ENCODE measurements at regions not wholly inside any gene's neighbourhood (a gene's known extent, or its start where the extent isn't known, plus 50 kb on each side); places are given as distances from the start of the nearest gene placed in this dataset.
"Not testable (repeated sequence)": the region's sequence is repeated elsewhere in the genome, so short reads cannot be mapped to it uniquely, and the experiment has no call there.

DNA sequence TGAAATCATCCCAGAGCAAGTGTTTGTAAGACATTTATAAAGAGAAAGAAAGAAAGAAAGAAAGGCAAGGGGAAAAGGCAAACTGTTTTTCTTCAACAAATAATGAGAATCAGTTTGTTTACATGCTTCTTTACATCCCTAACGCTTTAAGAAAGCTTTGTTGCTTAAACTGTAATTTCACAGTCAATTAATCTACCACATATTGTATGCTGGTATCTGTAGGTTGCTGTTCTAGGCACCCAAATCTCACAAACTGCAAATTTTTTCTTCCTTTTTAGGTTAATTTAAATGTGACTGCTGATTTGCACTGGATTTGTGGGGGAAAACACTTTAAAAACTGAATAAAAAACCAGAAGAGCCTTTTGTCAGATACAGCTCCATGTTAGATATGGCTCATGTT is 384.2 kb downstream of the ATP23 start:
- no peaks in the 10 kb centered on the region for H3K36me3 Mint-ChIP-seq (ENCODE audit: insufficient read depth)
- no peaks in the 10 kb centered on the region for H3K9me3 Mint-ChIP-seq
- DNase-seq (no peak), ATAC-seq (no peak)
- no peak overlapping the region for H3K4me3 Mint-ChIP-seq
- H3K27me3 Mint-ChIP-seq (ENCODE audit: low read depth), result no peaks in the 10 kb centered on the region
- no peaks in the 10 kb centered on the region for H3K4me1 Mint-ChIP-seq (ENCODE audit: low read depth)

DNA sequence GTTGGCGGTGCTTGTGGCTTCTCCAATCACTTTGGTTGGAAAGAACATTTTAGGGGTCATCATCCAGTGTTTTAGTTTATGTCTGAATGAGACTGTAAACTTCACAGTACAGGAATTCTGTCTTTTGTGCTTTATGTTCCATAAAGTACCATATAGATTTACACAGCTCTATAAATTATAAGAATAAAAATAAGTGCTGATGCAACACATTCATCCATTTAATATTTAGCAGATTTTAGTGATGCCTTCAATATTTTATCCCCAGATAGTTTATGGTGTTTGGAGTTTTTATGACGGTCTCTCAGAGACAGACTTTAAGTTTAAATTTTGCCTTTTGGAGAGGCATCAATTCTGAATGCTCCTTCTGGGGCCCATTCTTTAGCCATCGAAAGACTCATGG is 385.2 kb downstream of the ATP23 start:
- H3K27me3 Mint-ChIP-seq (ENCODE audit: low read depth), result no peaks in the 10 kb centered on the region
- no peak for ATAC-seq

DNA sequence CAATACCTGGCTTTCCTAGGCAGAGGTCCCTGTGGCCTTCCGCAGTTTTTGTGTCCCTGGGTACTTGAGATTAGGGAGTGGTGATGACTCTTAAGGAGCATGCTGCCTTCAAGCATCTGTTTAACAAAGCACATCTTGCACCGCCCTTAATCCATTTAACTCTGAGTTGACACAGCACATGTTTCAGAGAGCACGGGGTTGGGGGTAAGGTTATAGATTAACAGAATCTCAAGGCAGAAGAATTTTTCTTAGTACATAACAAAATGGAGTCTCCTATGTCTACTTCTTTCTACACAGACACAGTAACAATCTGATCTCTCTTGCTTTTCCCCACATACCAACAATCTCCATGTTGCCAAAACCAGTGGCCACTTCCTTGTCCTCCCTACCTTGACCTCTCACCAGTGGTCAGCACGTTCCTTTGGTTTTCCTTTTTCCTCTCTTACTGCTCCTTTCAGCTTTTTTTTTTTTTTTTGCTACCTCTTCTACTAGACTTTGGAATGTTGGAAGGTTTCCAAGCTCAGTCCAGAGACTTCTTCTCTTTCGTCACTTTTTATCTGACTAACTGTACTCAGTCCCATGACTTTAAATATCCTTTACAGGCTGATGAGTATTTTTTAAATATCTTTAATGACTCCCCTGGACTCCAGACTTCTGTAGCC is 395.3 kb downstream of the ATP23 start:
- ATAC-seq; H3K4me1 Mint-ChIP-seq (ENCODE audit: low read depth); H3K36me3 Mint-ChIP-seq (ENCODE audit: insufficient read depth); H3K9me3 Mint-ChIP-seq; DNase-seq; H3K4me3 Mint-ChIP-seq: not testable (repeated sequence)
- peaks cover 10% of the 10 kb centered on the region for H3K27me3 Mint-ChIP-seq (ENCODE audit: low read depth)

More for the DNA sequence above, 385.2 kb downstream of the ATP23 start:
- H3K36me3 Mint-ChIP-seq (ENCODE audit: insufficient read depth), result no peaks in the 10 kb centered on the region
- H3K4me3 Mint-ChIP-seq, result no peak overlapping the region
- no peaks in the 10 kb centered on the region for H3K4me1 Mint-ChIP-seq (ENCODE audit: low read depth)
- no peak for DNase-seq
- H3K9me3 Mint-ChIP-seq, result no peaks in the 10 kb centered on the region

DNA sequence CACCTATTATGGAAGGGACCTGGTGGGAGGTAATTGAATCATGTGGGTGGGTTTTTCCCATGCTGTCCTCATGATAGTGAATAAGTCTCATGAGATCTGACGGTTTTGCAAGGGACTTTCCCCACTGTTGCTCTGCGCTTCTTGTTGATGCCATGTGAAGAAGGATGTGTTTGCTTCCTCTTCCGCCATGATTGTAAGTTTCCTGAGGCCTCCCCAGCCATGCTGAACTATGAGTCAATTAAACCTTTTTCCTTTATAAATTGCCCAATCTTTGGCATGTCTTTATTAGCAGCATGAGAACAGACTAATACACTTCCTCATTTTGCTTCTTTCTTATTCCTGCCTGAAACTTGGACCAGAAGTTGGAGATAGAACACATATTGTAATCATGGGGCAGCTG is 396.2 kb downstream of the ATP23 start:
- not testable (repeated sequence) for ATAC-seq; H3K4me1 Mint-ChIP-seq (ENCODE audit: low read depth); H3K9me3 Mint-ChIP-seq; H3K4me3 Mint-ChIP-seq; H3K36me3 Mint-ChIP-seq (ENCODE audit: insufficient read depth); DNase-seq
- peaks cover 13% of the 10 kb centered on the region for H3K27me3 Mint-ChIP-seq (ENCODE audit: low read depth)

DNA sequence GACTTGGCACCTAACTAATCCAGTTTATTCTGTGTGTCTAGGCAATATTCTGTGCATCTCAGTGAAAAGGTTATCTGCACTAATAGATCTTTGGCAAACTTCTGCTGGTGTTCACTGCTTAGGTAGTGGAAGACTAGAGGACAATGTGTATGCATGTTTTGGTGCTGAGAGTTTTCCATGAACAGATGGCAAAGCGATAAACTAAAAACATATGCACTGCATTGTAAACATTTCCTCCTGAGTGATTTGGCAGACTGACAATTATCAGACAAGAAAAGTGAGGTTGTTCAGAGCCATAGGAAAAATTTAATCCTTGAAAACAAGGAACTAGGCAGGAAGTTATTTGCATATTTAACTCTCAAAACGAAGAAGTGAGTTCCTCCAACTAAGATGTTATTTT is 400.4 kb downstream of the ATP23 start:
- Mint-ChIP-seq H3K4me3 (no peak overlapping the region), H3K4me1 (ENCODE audit: low read depth) (no peaks in the 10 kb centered on the region), H3K9me3 (no peaks in the 10 kb centered on the region), H3K27me3 (ENCODE audit: low read depth) (peaks cover 31% of the 10 kb centered on the region), H3K36me3 (ENCODE audit: insufficient read depth) (no peaks in the 10 kb centered on the region)
- DNase-seq (no peak), ATAC-seq (no peak)

DNA sequence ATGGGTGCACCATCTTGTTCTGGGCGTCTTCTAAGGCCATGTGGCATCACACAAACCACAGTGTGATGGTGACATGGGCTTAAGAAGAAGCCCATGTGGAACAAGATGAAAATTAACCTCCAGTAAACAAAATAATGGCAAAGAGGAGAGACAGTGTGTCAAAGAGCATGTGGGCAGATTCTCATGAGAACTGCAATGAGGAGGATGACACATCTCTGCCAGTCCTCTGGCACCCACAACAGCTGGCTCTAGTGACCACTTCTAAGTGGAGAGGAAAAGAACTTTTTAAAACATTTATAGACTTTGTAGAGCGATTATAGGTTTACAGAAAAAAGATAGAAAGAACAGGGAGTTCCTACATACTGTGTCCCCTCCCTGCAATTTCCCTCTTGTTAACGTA is 401.4 kb downstream of the ATP23 start:
- no peaks in the 10 kb centered on the region for H3K4me1 Mint-ChIP-seq (ENCODE audit: low read depth)
- no peak overlapping the region for H3K4me3 Mint-ChIP-seq
- ATAC-seq (no peak), DNase-seq (no peak)
- no peaks in the 10 kb centered on the region for H3K36me3 Mint-ChIP-seq (ENCODE audit: insufficient read depth)
- no peaks in the 10 kb centered on the region for H3K9me3 Mint-ChIP-seq
- H3K27me3 Mint-ChIP-seq (ENCODE audit: low read depth), result peaks cover 31% of the 10 kb centered on the region

DNA sequence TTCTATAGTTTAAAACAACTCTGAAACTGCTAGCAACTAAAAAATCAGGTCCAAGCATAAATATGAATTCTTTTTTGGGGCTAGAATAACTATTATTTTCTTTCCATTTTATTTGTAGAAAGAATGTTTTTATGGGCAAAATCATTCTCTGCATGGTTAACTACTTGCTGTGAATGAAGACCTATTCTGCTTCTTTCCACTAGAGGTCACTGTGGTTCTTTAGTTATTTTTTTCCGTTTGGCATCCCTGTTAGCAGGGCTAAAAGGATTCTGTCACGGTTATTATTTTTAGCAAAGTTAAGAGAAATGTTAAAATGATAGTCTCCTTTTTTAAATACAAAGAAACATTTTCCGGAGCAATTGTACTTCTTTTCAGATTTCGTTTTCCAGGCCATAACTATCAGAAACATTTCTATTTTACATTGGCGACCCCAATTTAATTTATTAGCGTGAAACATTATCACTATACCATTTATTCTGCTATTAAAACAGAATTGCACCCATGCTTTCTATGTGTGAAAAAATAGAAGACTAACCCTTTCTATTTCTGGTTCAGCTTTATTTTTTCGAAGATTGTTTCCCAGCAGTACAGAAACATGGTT is 404.8 kb downstream of the ATP23 start:
- peaks cover 23% of the 10 kb centered on the region for H3K27me3 Mint-ChIP-seq (ENCODE audit: low read depth)
- H3K4me3 Mint-ChIP-seq, result no peak overlapping the region
- DNase-seq, result no peak
- peaks cover 5% of the 10 kb centered on the region for H3K9me3 Mint-ChIP-seq
- no peaks in the 10 kb centered on the region for H3K36me3 Mint-ChIP-seq (ENCODE audit: insufficient read depth)
- no peak for ATAC-seq
- H3K4me1 Mint-ChIP-seq (ENCODE audit: low read depth), result no peaks in the 10 kb centered on the region

DNA sequence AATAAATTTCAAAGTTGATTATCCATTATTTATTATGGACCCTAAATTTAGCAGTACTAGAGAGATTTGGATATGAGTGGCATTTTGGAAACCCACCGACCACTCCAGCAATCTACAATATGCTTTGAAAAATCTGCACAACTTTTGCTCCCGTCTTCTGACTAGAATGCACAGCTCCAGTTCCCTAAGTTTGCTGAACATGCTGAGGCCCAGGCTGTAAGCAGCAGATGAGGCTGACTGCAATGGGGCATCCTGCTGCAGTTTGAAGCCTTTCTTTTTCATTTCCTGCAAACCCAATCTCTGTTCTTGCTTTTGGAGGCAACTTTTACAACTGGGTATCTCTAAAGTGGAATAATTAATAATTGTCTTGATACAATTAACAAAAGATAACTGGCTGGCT is 405.8 kb downstream of the ATP23 start:
- DNase-seq, result no peak
- no peak for ATAC-seq
- Mint-ChIP-seq H3K9me3 (peaks cover 5% of the 10 kb centered on the region), H3K36me3 (ENCODE audit: insufficient read depth) (no peaks in the 10 kb centered on the region), H3K4me1 (ENCODE audit: low read depth) (no peaks in the 10 kb centered on the region), H3K27me3 (ENCODE audit: low read depth) (peaks cover 19% of the 10 kb centered on the region), H3K4me3 (no peak overlapping the region)

DNA sequence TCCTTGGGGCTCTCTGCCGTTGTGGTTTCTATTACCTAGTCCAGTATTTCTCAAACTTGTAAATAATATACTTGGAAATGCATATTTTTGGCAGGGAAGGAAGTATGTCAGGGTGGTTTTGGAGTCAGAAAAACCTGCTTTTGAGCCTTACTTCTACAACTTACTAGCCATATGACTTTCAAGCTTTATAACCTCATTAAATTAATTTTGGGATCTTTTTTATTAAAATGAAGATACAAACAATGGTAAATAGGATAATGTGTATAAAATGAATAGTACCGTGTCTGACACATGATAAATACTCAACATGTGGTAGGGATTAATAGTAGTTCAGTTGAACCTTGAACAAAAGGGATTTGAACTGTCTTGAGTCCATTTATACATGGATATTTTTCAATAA is 406.3 kb downstream of the ATP23 start:
- DNase-seq, result no peak
- Mint-ChIP-seq H3K4me1 (ENCODE audit: low read depth) (no peaks in the 10 kb centered on the region), H3K9me3 (peaks cover 5% of the 10 kb centered on the region), H3K4me3 (no peak overlapping the region), H3K27me3 (ENCODE audit: low read depth) (peaks cover 17% of the 10 kb centered on the region), H3K36me3 (ENCODE audit: insufficient read depth) (no peaks in the 10 kb centered on the region)
- no peak for ATAC-seq

DNA sequence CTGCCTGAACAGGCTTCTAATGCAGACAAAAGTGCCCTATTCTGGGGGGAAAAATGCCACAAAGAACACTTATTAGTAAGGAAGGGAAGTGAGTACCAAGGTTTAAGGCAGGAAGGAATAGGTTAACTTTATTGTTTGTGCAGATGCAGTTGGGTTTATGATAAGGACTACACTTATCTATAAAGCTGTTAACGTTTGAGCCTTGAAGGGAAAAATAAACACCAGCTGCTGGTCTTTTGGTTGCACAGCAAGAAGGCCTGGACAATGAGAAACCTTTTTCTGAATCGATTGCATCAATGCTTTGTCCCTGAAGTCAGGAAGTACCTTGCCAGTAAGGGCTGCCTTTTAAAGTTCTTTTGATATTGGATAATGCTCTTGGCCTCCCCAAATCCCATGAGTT is 407.8 kb downstream of the ATP23 start:
- Mint-ChIP-seq H3K4me1 (ENCODE audit: low read depth) (no peaks in the 10 kb centered on the region), H3K36me3 (ENCODE audit: insufficient read depth) (no peaks in the 10 kb centered on the region), H3K27me3 (ENCODE audit: low read depth) (peaks cover 13% of the 10 kb centered on the region), H3K4me3 (no peak overlapping the region), H3K9me3 (peaks cover 5% of the 10 kb centered on the region)
- no peak for ATAC-seq
- no peak for DNase-seq

DNA sequence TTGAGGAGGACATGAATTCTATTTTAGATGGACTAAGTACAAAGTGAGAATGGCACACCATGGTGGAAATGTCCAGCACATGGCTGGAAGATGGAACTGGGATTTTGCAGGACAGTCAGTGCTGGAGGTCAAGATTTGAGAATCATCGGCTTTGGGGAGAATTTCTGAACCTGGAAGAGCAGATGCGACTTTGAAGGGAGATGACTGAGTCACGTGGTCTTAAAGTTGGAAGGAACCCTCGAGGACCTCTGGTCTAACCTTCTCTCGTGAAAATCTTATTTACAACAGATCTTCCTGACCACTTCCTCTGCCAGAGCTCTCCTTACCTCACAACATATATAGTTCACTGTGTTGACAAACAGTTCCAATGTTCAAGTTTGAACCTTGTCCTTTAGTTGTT is 415.4 kb downstream of the ATP23 start:
- Mint-ChIP-seq H3K27me3 (ENCODE audit: low read depth) (peaks cover 9% of the 10 kb centered on the region), H3K4me1 (ENCODE audit: low read depth) (no peaks in the 10 kb centered on the region), H3K4me3 (no peak overlapping the region), H3K9me3 (no peaks in the 10 kb centered on the region), H3K36me3 (ENCODE audit: insufficient read depth) (no peaks in the 10 kb centered on the region)
- DNase-seq (no peak), ATAC-seq (no peak)

DNA sequence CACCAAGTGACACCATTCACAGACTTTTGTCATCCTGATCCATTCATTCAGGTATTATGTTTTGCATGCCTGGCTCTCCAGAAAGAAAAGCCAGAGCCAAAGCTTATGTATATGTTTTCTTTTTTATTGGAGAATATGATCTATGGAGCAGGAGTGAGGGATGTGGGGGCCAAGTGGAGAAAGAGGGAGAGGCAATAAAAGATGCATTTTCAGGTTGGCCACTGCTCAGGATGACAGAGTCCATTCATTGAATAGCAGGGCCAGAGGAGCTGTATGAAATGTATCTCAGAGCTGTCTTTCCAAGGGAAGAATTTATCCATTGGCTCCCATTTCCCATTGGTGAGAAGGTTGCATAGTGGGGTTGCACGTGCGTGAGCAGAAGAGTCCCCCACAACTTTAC is 416.1 kb downstream of the ATP23 start:
- Mint-ChIP-seq H3K27me3 (ENCODE audit: low read depth) (peaks cover 9% of the 10 kb centered on the region), H3K36me3 (ENCODE audit: insufficient read depth) (no peaks in the 10 kb centered on the region), H3K4me3 (no peak overlapping the region), H3K9me3 (no peaks in the 10 kb centered on the region), H3K4me1 (ENCODE audit: low read depth) (no peaks in the 10 kb centered on the region)
- ATAC-seq (no peak), DNase-seq (no peak)

DNA sequence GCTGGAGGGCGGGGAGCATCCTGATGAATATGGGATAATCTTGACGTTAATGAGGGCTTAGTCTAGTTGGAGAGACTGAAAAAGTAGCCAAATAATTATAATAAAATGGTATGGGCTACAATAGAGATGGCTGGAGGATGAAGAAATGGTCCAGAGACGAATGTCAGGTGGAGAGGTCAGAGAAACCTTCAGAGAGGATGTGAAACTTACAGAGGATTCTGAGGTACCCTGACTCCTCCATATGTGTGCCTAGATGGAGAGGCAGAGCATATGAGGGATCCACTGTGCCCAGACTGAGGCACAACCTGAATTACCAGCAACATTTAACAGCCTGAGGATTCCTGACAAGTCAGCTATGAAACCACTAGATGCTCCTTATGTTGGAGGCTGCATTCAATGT is 417.0 kb downstream of the ATP23 start:
- DNase-seq (no peak), ATAC-seq (no peak)
- Mint-ChIP-seq H3K9me3 (no peaks in the 10 kb centered on the region), H3K27me3 (ENCODE audit: low read depth) (peaks cover 8% of the 10 kb centered on the region), H3K36me3 (ENCODE audit: insufficient read depth) (no peaks in the 10 kb centered on the region), H3K4me3 (no peak overlapping the region), H3K4me1 (ENCODE audit: low read depth) (no peaks in the 10 kb centered on the region)

DNA sequence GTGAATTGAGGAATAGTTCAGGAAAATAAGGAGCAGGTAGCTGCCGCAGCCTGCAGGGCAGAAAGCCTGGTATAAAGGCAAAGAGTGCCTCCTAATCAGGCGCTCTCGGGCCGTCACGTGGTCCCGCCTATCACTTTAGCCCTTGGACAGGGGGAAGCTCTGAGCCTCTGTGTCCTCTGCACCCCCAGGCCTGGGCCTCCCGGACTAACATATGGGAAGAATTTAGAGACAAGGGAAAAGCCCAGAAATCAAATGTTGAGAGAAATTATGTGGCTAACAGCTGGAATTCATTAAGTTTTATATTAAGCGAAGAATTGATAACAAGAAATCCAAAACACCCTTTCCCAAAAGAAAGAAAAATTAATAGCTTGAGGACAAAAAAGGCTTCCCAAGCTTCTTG is 417.7 kb downstream of the ATP23 start:
- no peak overlapping the region for H3K4me3 Mint-ChIP-seq
- H3K36me3 Mint-ChIP-seq (ENCODE audit: insufficient read depth), result no peaks in the 10 kb centered on the region
- H3K9me3 Mint-ChIP-seq, result no peaks in the 10 kb centered on the region
- peaks cover 8% of the 10 kb centered on the region for H3K27me3 Mint-ChIP-seq (ENCODE audit: low read depth)
- no peak for DNase-seq
- no peaks in the 10 kb centered on the region for H3K4me1 Mint-ChIP-seq (ENCODE audit: low read depth)
- no peak for ATAC-seq

DNA sequence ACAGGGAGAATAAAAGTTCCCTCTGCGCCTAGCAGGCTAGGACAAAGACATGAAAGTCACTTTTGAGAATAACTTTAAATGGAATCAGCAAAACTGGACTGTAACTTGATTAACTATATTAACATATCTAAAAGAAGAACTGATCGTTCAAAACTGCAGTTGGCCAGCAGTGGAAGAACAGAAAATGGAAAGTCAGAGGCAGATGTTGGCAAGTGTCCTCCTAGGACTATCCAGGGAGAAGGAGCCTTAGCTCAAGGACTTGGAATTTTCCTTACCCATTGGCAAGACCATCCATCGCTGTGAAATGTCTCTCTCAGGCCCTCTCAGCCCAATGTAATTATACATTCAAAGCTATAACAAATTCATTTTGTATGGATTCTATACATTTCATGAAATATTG is 419.7 kb downstream of the ATP23 start:
- ATAC-seq, result no peak
- H3K9me3 Mint-ChIP-seq, result no peaks in the 10 kb centered on the region
- peaks cover 2% of the 10 kb centered on the region for H3K27me3 Mint-ChIP-seq (ENCODE audit: low read depth)
- no peaks in the 10 kb centered on the region for H3K36me3 Mint-ChIP-seq (ENCODE audit: insufficient read depth)
- no peak overlapping the region for H3K4me3 Mint-ChIP-seq
- no peak for DNase-seq
- no peaks in the 10 kb centered on the region for H3K4me1 Mint-ChIP-seq (ENCODE audit: low read depth)

All from activated T-cell treated with anti-CD3 and anti-CD28 coated beads, Interleukin-2, amount 50 U/mL, for 4 hours (primary cell).